Panc1 (cell line): ENCODE measurements at regions not wholly inside any gene's neighbourhood (a gene's known extent, or its start where the extent isn't known, plus 50 kb on each side); places are given as distances from the start of the nearest gene placed in this dataset.

Source experiments
- CTCF ChIP-seq: fragments of 450-650 bp; IDR thresholded peaks from 2 replicates; pipeline ENCODE4 v1.5.1; 2017; ENCODE audit warnings: mild to moderate bottlenecking
- POLR2AphosphoS5 ChIP-seq: IDR thresholded peaks from 2 replicates; pipeline ENCODE4 v1.6.1; 2012; ENCODE audit warnings: mild to moderate bottlenecking, low read depth, low read length, moderate library complexity

- TF ChIP-seq CTCF, result no peak
- no peak for TF ChIP-seq POLR2AphosphoS5
Measured at GRCh38 chr3:164459521-164460151, 618.7 kb downstream of the SI start.
